ENCODE measurements at regions not wholly inside any gene's neighbourhood (a gene's known extent, or its start where the extent isn't known, plus 50 kb on each side); places are given as distances from the start of the nearest gene placed in this dataset.

DNA sequence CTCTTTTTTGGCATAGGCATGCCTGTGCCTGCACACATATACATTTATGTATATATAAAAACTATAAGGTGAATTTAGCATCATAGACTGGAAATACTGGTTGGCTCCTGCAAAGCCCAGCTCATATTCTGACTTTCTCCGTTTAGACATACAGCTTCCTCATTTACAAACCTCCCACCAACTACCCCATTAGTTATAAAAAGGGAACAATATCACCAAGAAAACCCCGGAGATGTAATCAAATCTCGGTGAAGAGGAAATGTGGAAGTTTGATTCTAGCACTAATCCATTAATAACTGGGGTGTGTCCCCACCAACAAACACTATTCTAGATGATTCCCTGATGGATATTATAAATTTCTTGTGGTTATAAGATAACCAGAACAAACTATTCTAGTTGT is 517.7 kb upstream of the TBL1XR1 start:
- TF ChIP-seq CTCF (IDR thresholded peaks at IDR 0.05) (no peak), POLR2A (IDR thresholded peaks at IDR 0.05) (no peak)
